Gastrocnemius medialis (tissue), 4 donors: ENCODE measurements at regions not wholly inside any gene's neighbourhood (a gene's known extent, or its start where the extent isn't known, plus 50 kb on each side); places are given as distances from the start of the nearest gene placed in this dataset.

ENCODE experiments used
- POLR2A ChIP-seq, 2 donors: fragments of 450-650 bp; IDR thresholded peaks; one replicate each; pipeline ENCODE4 v1.6.1; 2017; ENCODE audit warnings: antibody characterized with exemption in 2 of 2, mild to moderate bottlenecking in 2 of 2, moderate library complexity in 2 of 2
- TF ChIP-seq, protein P1 (sequence below), 5 experiments: fragments of 450-650 bp in 3 of 5; fragments of 200-600 bp in 2 of 5; sonication (generic) in 2 of 5; IDR thresholded peaks in 4 of 5; conservative IDR thresholded peaks in 1 of 5; 1 replicate in 4 of 5; 2 replicates in 1 of 5; pipeline ENCODE4 v1.5.1; 2016 to 2019; ENCODE audit warnings: antibody characterized with exemption in 5 of 5, mild to moderate bottlenecking in 3 of 5, moderate library complexity in 3 of 5

DNA sequence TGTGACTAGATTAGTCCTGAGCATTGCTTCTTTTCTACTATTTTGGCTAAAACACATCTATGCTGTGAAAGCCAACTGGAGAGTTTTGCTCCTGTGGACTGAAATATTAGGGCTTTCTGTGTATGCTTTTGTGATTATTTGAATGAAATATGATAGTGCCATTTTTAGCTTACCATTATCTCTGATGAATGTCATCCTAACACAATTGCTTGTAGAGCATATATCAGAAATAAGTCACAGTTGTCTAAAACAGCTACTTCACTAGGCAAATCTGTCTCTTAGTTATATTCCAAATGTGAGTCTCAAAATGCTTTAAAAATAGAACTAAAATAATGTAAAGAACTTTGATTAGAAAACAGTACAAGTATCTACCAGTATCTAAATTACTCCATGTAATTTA, 401.4 kb upstream of the PTCHD4 start:
- TF ChIP-seq, protein P1, sequence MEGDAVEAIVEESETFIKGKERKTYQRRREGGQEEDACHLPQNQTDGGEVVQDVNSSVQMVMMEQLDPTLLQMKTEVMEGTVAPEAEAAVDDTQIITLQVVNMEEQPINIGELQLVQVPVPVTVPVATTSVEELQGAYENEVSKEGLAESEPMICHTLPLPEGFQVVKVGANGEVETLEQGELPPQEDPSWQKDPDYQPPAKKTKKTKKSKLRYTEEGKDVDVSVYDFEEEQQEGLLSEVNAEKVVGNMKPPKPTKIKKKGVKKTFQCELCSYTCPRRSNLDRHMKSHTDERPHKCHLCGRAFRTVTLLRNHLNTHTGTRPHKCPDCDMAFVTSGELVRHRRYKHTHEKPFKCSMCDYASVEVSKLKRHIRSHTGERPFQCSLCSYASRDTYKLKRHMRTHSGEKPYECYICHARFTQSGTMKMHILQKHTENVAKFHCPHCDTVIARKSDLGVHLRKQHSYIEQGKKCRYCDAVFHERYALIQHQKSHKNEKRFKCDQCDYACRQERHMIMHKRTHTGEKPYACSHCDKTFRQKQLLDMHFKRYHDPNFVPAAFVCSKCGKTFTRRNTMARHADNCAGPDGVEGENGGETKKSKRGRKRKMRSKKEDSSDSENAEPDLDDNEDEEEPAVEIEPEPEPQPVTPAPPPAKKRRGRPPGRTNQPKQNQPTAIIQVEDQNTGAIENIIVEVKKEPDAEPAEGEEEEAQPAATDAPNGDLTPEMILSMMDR (IDR thresholded peaks at IDR 0.05 in 4 of 5, conservative IDR thresholded peaks at IDR 0.05 in 1 of 5), result no peak
- TF ChIP-seq POLR2A (IDR thresholded peaks at IDR 0.05), result no peak
